B cell (primary cell): ENCODE measurements at regions not wholly inside any gene's neighbourhood (a gene's known extent, or its start where the extent isn't known, plus 50 kb on each side); places are given as distances from the start of the nearest gene placed in this dataset.

Experiments
- ATAC-seq: fragments of 200-7000 bp; cut with Tn5 transposase; one replicate; pipeline ENCODE4 v1.10.0; 2021; ENCODE audit warnings: low read depth, mild to moderate bottlenecking, moderate number of reproducible peaks, moderate library complexity
- CTCF ChIA-PET: fragments of 350-600 bp; sonication (Branson Sonifier 250); formaldehyde crosslinking; loops from one replicate; lab custom pipeline; 2021; ENCODE audit warnings: antibody characterized with exemption, inconsistent platforms; lab: Charles Lee
- POLR2A ChIA-PET: fragments of 350-600 bp; sonication (Branson Sonifier 250); formaldehyde crosslinking; loops from one replicate; lab custom pipeline; 2021; ENCODE audit warnings: antibody characterized with exemption; lab: Charles Lee
- DNase-seq: peaks from one replicate; pipeline ENCODE4 v3.0.0; 2013
- H2AFZ ChIP-seq: 2 replicates; pipeline ENCODE4 v1.6.1; 2012; ENCODE audit warnings: mild to moderate bottlenecking, low read depth, low read length; ENCODE audit not compliant: insufficient read depth, poor library complexity, severe bottlenecking
- H3K27ac ChIP-seq, 2 donors: 1 replicate in 1 of 2; 2 replicates in 1 of 2; pipeline ENCODE4 v1.5.1; 2012 to 2013; ENCODE audit warnings: low read length in 2 of 2, mild to moderate bottlenecking in 2 of 2, moderate library complexity in 1 of 2
- H3K27me3 ChIP-seq, 4 experiments: fragments of 200-600 bp in 1 of 4; sonication (generic) in 1 of 4; replicated peaks in 1 of 4; 1 replicate in 2 of 4; 2 replicates in 2 of 4; pipeline versions ENCODE4 v1.6.1 to v1.7.0; 2013 to 2016; ENCODE audit warnings: low read length in 3 of 4, mild to moderate bottlenecking in 2 of 4, mixed read lengths in 1 of 4, moderate library complexity in 1 of 4; ENCODE audit not compliant: insufficient read depth in 4 of 4, control insufficient read depth in 3 of 4; ENCODE audit errors: control extremely low read depth in 1 of 4
- H3K36me3 ChIP-seq, 2 experiments: replicated peaks in 1 of 2; 1 replicate in 1 of 2; 2 replicates in 1 of 2; pipeline versions ENCODE4 v1.6.1 to v1.7.1; 2013; ENCODE audit warnings: low read length in 1 of 2; ENCODE audit not compliant: insufficient read depth in 2 of 2, control insufficient read depth in 1 of 2; ENCODE audit errors: control extremely low read depth in 1 of 2, extremely low read depth in 1 of 2
- H3K4me1 ChIP-seq, 2 donors: fragments of 200-600 bp in 1 of 2; sonication (generic) in 1 of 2; 1 replicate in 1 of 2; 2 replicates in 1 of 2; pipeline versions ENCODE4 v1.5.1 to v1.6.1; 2013 to 2017; ENCODE audit warnings: low read length in 2 of 2; ENCODE audit not compliant: control insufficient read depth in 2 of 2, insufficient read depth in 2 of 2
- H3K4me2 ChIP-seq: replicated peaks from 2 replicates; pipeline ENCODE3; 2012; ENCODE audit warnings: mild to moderate bottlenecking, low read depth, low read length; ENCODE audit not compliant: poor library complexity, severe bottlenecking
- H3K4me3 ChIP-seq, 5 experiments: fragments of 200-600 bp in 1 of 5; sonication (generic) in 1 of 5; 1 replicate in 3 of 5; 2 replicates in 2 of 5; pipeline versions ENCODE4 v1.5.1 to v1.7.0; 2011 to 2016; ENCODE audit warnings: low read length in 4 of 5, mild to moderate bottlenecking in 4 of 5, low read depth in 2 of 5, control low read depth in 1 of 5, moderate library complexity in 1 of 5; ENCODE audit not compliant: insufficient read depth in 1 of 5; ENCODE audit errors: control extremely low read depth in 1 of 5, extremely low read depth in 1 of 5
- H3K79me2 ChIP-seq: fragments of 200-600 bp; sonication (generic); one replicate; pipeline ENCODE4 v1.6.0; 2016; ENCODE audit warnings: low read length; ENCODE audit not compliant: control insufficient read depth, insufficient read depth
- H3K9ac ChIP-seq: fragments of 200-600 bp; sonication (generic); 2 replicates; pipeline ENCODE4 v1.6.1; 2017; ENCODE audit warnings: mild to moderate bottlenecking, low read length, moderate library complexity
- H3K9me3 ChIP-seq, 3 donors: one replicate each; pipeline versions ENCODE4 v1.6.1 to v1.7.1; 2013; ENCODE audit warnings: low read length in 2 of 3; ENCODE audit not compliant: control insufficient read depth in 2 of 3, insufficient read depth in 1 of 3; ENCODE audit errors: control extremely low read depth in 1 of 3
- H4K20me1 ChIP-seq: 2 replicates; pipeline ENCODE4 v1.6.0; 2012; ENCODE audit warnings: mild to moderate bottlenecking, low read length; ENCODE audit not compliant: insufficient read depth, control insufficient read depth, poor library complexity, severe bottlenecking
- H3K27ac Mint-ChIP-seq: one replicate; pipeline ENCODE4 v1.8.0; 2021; ENCODE audit warnings: mixed read lengths
- H3K27me3 Mint-ChIP-seq: one replicate; pipeline ENCODE4 v1.8.0; 2021; ENCODE audit warnings: mixed read lengths
- H3K4me1 Mint-ChIP-seq: one replicate; pipeline ENCODE4 v1.8.0; 2021; ENCODE audit warnings: mixed read lengths
- H3K4me3 Mint-ChIP-seq: one replicate; pipeline ENCODE4 v1.8.0; 2021; ENCODE audit warnings: mixed read lengths
- H3K9me3 Mint-ChIP-seq: one replicate; pipeline ENCODE4 v1.8.0; 2022; ENCODE audit warnings: mixed read lengths; ENCODE audit not compliant: insufficient read depth
- EZH2 ChIP-seq: IDR thresholded peaks from 2 replicates; pipeline ENCODE4 v1.6.1; 2012; ENCODE audit warnings: borderline replicate concordance, low read depth, mild to moderate bottlenecking, moderate library complexity, low read length; ENCODE audit not compliant: insufficient read depth, poor library complexity, severe bottlenecking
- WGBS: methylation state at CpG from one replicate; pipeline ENCODE4 v1.1.5; 2013; ENCODE audit warnings: missing lambda C conversion rate; ENCODE audit not compliant: insufficient coverage; 5-methylcytosine and 5-hydroxymethylcytosine counted together
- intact Hi-C: fragments of 100-400 bp; cut with micrococcal nuclease; formaldehyde crosslinking; loops from one replicate; pipeline ENCODE4 v1.10.0; 2022
- TF ChIP-seq, protein P1 (sequence below): fragments of 200-600 bp; IDR thresholded peaks from one replicate; pipeline ENCODE4 v1.8.0; 2022; ENCODE audit warnings: antibody characterized with exemption, mild to moderate bottlenecking

DNA sequence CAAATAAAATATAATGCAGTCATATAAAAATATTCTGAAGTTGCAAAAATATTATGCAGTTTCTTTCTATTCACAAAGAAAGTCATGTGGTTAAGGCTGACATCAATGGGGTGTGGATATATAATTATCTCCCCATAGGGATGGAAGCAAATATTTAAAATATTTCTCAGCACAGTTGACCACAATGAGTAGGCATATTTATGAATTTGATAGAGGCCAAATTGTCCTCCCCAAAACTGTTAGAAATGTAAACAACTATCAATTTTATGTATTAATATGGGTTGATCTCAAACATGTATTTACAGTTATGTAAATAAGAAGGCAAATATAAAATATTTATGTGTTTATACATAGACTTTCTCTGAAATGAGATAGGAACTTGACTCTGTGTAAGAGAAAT, 246.0 kb upstream of the CBLB start:
- DNase-seq = no peak
- Histone ChIP-seq H2AFZ (no peak overlapping the region), H3K4me2 (no peak overlapping the region), H3K9me3 (peaks cover 0 to 2% (median 0%) of the 10 kb centered on the region in 3 donors), H3K27ac (no peak overlapping the region), H3K27me3 (no peaks in the 10 kb centered on the region), H4K20me1 (no peaks in the 10 kb centered on the region), H3K9ac (no peak overlapping the region), H3K36me3 (no peaks in the 10 kb centered on the region), H3K4me1 (no peaks in the 10 kb centered on the region), H3K79me2 (no peaks in the 10 kb centered on the region), H3K4me3 (no peak overlapping the region)
- ChIA-PET CTCF (no interaction called here), POLR2A (no interaction called here)
- H3K4me1 Mint-ChIP-seq = peaks cover 6% of the 10 kb centered on the region
- H3K27ac Mint-ChIP-seq = no peak overlapping the region
- no peak for ATAC-seq
- TF ChIP-seq, protein P1, sequence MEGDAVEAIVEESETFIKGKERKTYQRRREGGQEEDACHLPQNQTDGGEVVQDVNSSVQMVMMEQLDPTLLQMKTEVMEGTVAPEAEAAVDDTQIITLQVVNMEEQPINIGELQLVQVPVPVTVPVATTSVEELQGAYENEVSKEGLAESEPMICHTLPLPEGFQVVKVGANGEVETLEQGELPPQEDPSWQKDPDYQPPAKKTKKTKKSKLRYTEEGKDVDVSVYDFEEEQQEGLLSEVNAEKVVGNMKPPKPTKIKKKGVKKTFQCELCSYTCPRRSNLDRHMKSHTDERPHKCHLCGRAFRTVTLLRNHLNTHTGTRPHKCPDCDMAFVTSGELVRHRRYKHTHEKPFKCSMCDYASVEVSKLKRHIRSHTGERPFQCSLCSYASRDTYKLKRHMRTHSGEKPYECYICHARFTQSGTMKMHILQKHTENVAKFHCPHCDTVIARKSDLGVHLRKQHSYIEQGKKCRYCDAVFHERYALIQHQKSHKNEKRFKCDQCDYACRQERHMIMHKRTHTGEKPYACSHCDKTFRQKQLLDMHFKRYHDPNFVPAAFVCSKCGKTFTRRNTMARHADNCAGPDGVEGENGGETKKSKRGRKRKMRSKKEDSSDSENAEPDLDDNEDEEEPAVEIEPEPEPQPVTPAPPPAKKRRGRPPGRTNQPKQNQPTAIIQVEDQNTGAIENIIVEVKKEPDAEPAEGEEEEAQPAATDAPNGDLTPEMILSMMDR = no peak
- no peak for TF ChIP-seq EZH2
- H3K4me3 Mint-ChIP-seq = no peak overlapping the region
- no peaks in the 10 kb centered on the region for H3K9me3 Mint-ChIP-seq
- no peaks in the 10 kb centered on the region for H3K27me3 Mint-ChIP-seq
- intact Hi-C loops = no loop called here

DNA sequence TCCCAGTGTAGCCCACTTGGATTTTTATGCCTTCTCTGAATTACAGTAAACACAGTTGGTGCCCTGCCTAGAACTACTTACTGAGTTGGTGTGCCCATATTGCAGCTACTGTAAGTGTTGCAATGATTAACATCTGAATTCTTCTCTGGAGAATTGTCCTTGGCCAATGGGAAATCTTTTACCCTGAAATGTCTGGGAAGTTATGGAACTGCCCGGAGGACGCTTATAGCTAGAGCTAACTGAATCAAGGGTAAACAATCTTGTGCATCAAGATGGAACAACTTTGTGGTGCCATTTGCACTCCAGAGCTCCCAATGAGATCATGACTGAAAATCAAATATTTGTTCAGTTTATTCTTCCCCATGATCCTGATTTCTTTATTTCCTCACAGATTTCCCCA, 246.7 kb upstream of the CBLB start:
- no peak overlapping the region for H3K4me3 ChIP-seq
- H4K20me1 ChIP-seq = no peaks in the 10 kb centered on the region
- H3K9me3 ChIP-seq = peaks cover 0 to 2% (median 0%) of the 10 kb centered on the region in 3 donors
- no peak overlapping the region for H3K4me3 Mint-ChIP-seq
- ATAC-seq = no peak
- ChIA-PET CTCF (interaction anchor here (2.6 kb wide), 1 partner anchor 494 kb away, joined by 7 read pairs; no protein-coding TSS in a partner anchor), POLR2A (no interaction called here)
- H2AFZ ChIP-seq = no peak overlapping the region
- no peak for DNase-seq
- WGBS = 100% methylated on average over 2 of the region's 2 CpGs
- H3K27me3 ChIP-seq = no peaks in the 10 kb centered on the region
- TF ChIP-seq, protein P1 = no peak
- TF ChIP-seq EZH2 = no peak
- H3K79me2 ChIP-seq = no peaks in the 10 kb centered on the region
- no peak overlapping the region for H3K27ac ChIP-seq
- H3K4me1 Mint-ChIP-seq = peaks cover 7% of the 10 kb centered on the region
- H3K36me3 ChIP-seq = no peaks in the 10 kb centered on the region
- H3K27ac Mint-ChIP-seq = no peak overlapping the region
- no peaks in the 10 kb centered on the region for H3K27me3 Mint-ChIP-seq
- no peaks in the 10 kb centered on the region for H3K9me3 Mint-ChIP-seq
- no peak overlapping the region for H3K9ac ChIP-seq
- H3K4me2 ChIP-seq = no peak overlapping the region
- no peaks in the 10 kb centered on the region for H3K4me1 ChIP-seq
- intact Hi-C loops = no loop called here
